ENCODE measurements at regions not wholly inside any gene's neighbourhood (a gene's known extent, or its start where the extent isn't known, plus 50 kb on each side); places are given as distances from the start of the nearest gene placed in this dataset.

GRCh38 chr1:178620584-178621475 is 104.2 kb upstream of the RALGPS2 start:
- Histone ChIP-seq H3K4me3 (no peak overlapping the region), H3K4me1 (no peaks in the 10 kb centered on the region), H3K36me3 (no peaks in the 10 kb centered on the region), H3K9me3 (no peaks in the 10 kb centered on the region), H3K27me3 (no peaks in the 10 kb centered on the region), H3K27ac (no peak overlapping the region)
- DNase-seq (ENCODE audit: low spot score) = no peak
- TF ChIP-seq CTCF (IDR thresholded peaks at IDR 0.05) = no peak

- Histone ChIP-seq H3K4me1 (no peaks in the 10 kb centered on the region), H3K36me3 (no peaks in the 10 kb centered on the region), H3K4me3 (no peak overlapping the region), H3K27ac (no peak overlapping the region), H3K9me3 (no peaks in the 10 kb centered on the region), H3K27me3 (no peaks in the 10 kb centered on the region)
- TF ChIP-seq CTCF (IDR thresholded peaks at IDR 0.05) = no peak
- no peak for DNase-seq (ENCODE audit: low spot score)
These were observed 103.2 kb upstream of the RALGPS2 start for GRCh38 chr1:178621822-178622221.

GRCh38 chr1:178625695-178626094 is 99.3 kb upstream of the RALGPS2 start:
- no peak for DNase-seq (ENCODE audit: low spot score)
- Histone ChIP-seq H3K4me3 (no peak overlapping the region), H3K4me1 (no peaks in the 10 kb centered on the region), H3K27me3 (no peaks in the 10 kb centered on the region), H3K36me3 (no peaks in the 10 kb centered on the region), H3K27ac (no peak overlapping the region), H3K9me3 (no peaks in the 10 kb centered on the region)
- no peak for TF ChIP-seq CTCF (IDR thresholded peaks at IDR 0.05)

- Histone ChIP-seq H3K36me3 (no peaks in the 10 kb centered on the region), H3K27me3 (no peaks in the 10 kb centered on the region), H3K4me1 (no peaks in the 10 kb centered on the region), H3K27ac (no peak overlapping the region), H3K9me3 (no peaks in the 10 kb centered on the region), H3K4me3 (no peak overlapping the region)
- TF ChIP-seq CTCF (IDR thresholded peaks at IDR 0.05) = no peak
- no peak for DNase-seq (ENCODE audit: low spot score)
These were observed 98.0 kb upstream of the RALGPS2 start for GRCh38 chr1:178627037-178627436.

- TF ChIP-seq CTCF (IDR thresholded peaks at IDR 0.05) = no peak
- Histone ChIP-seq H3K36me3 (no peaks in the 10 kb centered on the region), H3K4me1 (no peaks in the 10 kb centered on the region), H3K4me3 (no peak overlapping the region), H3K9me3 (no peaks in the 10 kb centered on the region), H3K27me3 (no peaks in the 10 kb centered on the region), H3K27ac (no peak overlapping the region)
- DNase-seq (ENCODE audit: low spot score) = no peak
These were observed 96.3 kb upstream of the RALGPS2 start for GRCh38 chr1:178628637-178629251.

All from right atrium auricular region (tissue), 2 donors.